CD4-positive, alpha-beta memory T cell (primary cell): ENCODE measurements at regions not wholly inside any gene's neighbourhood (a gene's known extent, or its start where the extent isn't known, plus 50 kb on each side); places are given as distances from the start of the nearest gene placed in this dataset.

Experiments used
- CTCF ChIA-PET: fragments of 350-600 bp; sonication (Branson Sonifier 250); formaldehyde crosslinking; loops from one replicate; lab custom pipeline; 2021; ENCODE audit warnings: inconsistent platforms; ENCODE audit not compliant: partially characterized antibody; lab: Charles Lee
- POLR2A ChIA-PET: fragments of 350-600 bp; sonication (Branson Sonifier 250); formaldehyde crosslinking; loops from one replicate; lab custom pipeline; 2021; ENCODE audit not compliant: partially characterized antibody; lab: Charles Lee
- DNase-seq, 5 donors: peaks; one replicate each; pipeline versions ENCODE4 v3.0.0 to v3.0.0-alpha.2; 2020 to 2022; ENCODE audit warnings: mixed read lengths in 1 of 5
- H3K27ac ChIP-seq: one replicate; pipeline ENCODE4 v1.7.0; 2013; ENCODE audit warnings: low read depth, low read length
- H3K27me3 ChIP-seq: 2 replicates; pipeline ENCODE4 v1.7.0; 2013; ENCODE audit warnings: mild to moderate bottlenecking, low read length, moderate library complexity; ENCODE audit not compliant: insufficient read depth
- H3K36me3 ChIP-seq: 2 replicates; pipeline ENCODE4 v1.7.0; 2013; ENCODE audit warnings: mild to moderate bottlenecking, low read length, moderate library complexity; ENCODE audit not compliant: insufficient read depth
- H3K4me1 ChIP-seq: 2 replicates; pipeline ENCODE4 v1.7.0; 2013; ENCODE audit warnings: mild to moderate bottlenecking, low read length, moderate library complexity; ENCODE audit not compliant: insufficient read depth
- H3K4me3 ChIP-seq, 2 donors: one replicate each; pipeline ENCODE4 v1.7.0; 2013; ENCODE audit warnings: low read length in 2 of 2, mild to moderate bottlenecking in 1 of 2
- H3K9me3 ChIP-seq, 2 donors: one replicate each; pipeline ENCODE4 v1.7.0; 2013; ENCODE audit warnings: low read length in 2 of 2, control low read depth in 1 of 2; ENCODE audit not compliant: control insufficient read depth in 1 of 2
- H3K27ac Mint-ChIP-seq, 7 donors: one replicate each; pipeline ENCODE4 v1.8.0; 2020 to 2021; ENCODE audit warnings: mixed read lengths in 7 of 7, mild to moderate bottlenecking in 6 of 7, inconsistent platforms in 3 of 7, moderate library complexity in 3 of 7
- H3K27me3 Mint-ChIP-seq, 2 donors: one replicate each; pipeline ENCODE4 v1.8.0; 2020 to 2021; ENCODE audit warnings: mixed read lengths in 2 of 2
- H3K36me3 Mint-ChIP-seq, 2 donors: one replicate each; pipeline ENCODE4 v1.8.0; 2020 to 2021; ENCODE audit warnings: mixed read lengths in 2 of 2, inconsistent platforms in 1 of 2, mild to moderate bottlenecking in 1 of 2
- H3K4me1 Mint-ChIP-seq, 4 donors: one replicate each; pipeline ENCODE4 v1.8.0; 2020 to 2021; ENCODE audit warnings: mixed read lengths in 4 of 4, mild to moderate bottlenecking in 1 of 4
- H3K4me3 Mint-ChIP-seq, 8 donors: one replicate each; pipeline ENCODE4 v1.8.0; 2020 to 2021; ENCODE audit warnings: mixed read lengths in 8 of 8, mild to moderate bottlenecking in 7 of 8, moderate library complexity in 6 of 8, inconsistent platforms in 3 of 8
- H3K9me3 Mint-ChIP-seq, 8 donors: one replicate each; pipeline ENCODE4 v1.8.0; 2020 to 2021; ENCODE audit warnings: mixed read lengths in 8 of 8, mild to moderate bottlenecking in 5 of 8, inconsistent platforms in 3 of 8, moderate library complexity in 1 of 8
- intact Hi-C: fragments of 100-400 bp; cut with micrococcal nuclease; formaldehyde crosslinking; loops from one replicate; pipeline ENCODE4 v1.15.1; 2023

DNA sequence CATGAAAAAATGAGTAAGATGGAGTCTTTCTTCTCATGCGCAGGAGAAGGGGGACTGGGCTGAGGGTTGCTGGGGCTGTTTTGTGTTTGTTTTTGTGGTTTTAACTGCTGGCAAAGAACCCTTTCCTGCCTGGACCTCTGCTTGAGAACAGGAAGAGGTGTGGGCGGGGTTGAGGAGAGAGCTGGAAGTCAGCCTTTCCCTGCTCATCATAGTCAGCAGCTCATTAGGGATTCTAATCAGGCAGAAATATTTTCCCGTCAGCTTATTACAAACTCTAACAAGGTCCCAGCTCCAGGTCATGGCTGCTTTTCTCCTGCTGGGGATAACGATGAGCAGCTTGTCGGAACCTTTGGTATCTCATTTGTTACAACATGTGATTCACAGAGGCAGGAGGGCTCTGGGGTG lies 185.0 kb upstream of the NRXN3 start:
- H3K27ac ChIP-seq, result no peak overlapping the region
- no peaks in the 10 kb centered on the region for H3K36me3 ChIP-seq
- Mint-ChIP-seq H3K27me3 (peaks cover 6 to 7% of the 10 kb centered on the region in 2 donors), H3K4me3 (no peak overlapping the region), H3K27ac (no peak overlapping the region), H3K36me3 (no peaks in the 10 kb centered on the region), H3K4me1 (peaks cover 0 to 9% (median under 1%) of the 10 kb centered on the region in 4 donors), H3K9me3 (no peaks in the 10 kb centered on the region)
- ChIA-PET POLR2A (no interaction called here), CTCF (no interaction called here)
- H3K27me3 ChIP-seq, result no peaks in the 10 kb centered on the region
- intact Hi-C loops, result no loop called here
- no peaks in the 10 kb centered on the region for H3K4me1 ChIP-seq
- DNase-seq, result no peak
- no peak overlapping the region for H3K4me3 ChIP-seq
- no peaks in the 10 kb centered on the region for H3K9me3 ChIP-seq

DNA sequence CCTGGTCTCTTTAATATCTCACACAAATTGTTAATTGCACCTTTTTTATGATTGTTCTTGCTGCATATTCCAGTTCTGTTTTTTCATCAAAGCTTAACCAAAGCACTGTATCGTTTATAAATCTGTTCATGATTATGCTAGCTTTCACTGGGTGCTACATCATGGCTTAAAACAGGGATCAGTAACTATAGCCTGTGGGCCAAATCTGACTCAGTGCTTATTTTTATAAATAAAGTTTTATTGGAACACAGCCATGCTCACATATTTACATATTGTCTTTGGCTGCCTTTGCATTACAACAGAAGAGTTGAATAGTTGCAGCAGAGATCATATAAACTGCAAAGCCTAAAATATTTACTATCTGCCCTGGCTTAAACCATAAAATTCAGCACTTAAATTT lies 183.4 kb upstream of the NRXN3 start:
- Mint-ChIP-seq H3K4me3 (no peak overlapping the region), H3K36me3 (no peaks in the 10 kb centered on the region), H3K9me3 (no peaks in the 10 kb centered on the region), H3K27ac (no peak overlapping the region), H3K27me3 (peaks cover 0 to 5% of the 10 kb centered on the region in 2 donors), H3K4me1 (no peaks in the 10 kb centered on the region)
- intact Hi-C loops, result no loop called here
- no peaks in the 10 kb centered on the region for H3K27me3 ChIP-seq
- no peaks in the 10 kb centered on the region for H3K9me3 ChIP-seq
- POLR2A ChIA-PET, result no interaction called here
- no peaks in the 10 kb centered on the region for H3K4me1 ChIP-seq
- H3K27ac ChIP-seq, result no peak overlapping the region
- H3K36me3 ChIP-seq, result no peaks in the 10 kb centered on the region
- CTCF ChIA-PET, result no interaction called here
- no peak for DNase-seq
- no peak overlapping the region for H3K4me3 ChIP-seq

DNA sequence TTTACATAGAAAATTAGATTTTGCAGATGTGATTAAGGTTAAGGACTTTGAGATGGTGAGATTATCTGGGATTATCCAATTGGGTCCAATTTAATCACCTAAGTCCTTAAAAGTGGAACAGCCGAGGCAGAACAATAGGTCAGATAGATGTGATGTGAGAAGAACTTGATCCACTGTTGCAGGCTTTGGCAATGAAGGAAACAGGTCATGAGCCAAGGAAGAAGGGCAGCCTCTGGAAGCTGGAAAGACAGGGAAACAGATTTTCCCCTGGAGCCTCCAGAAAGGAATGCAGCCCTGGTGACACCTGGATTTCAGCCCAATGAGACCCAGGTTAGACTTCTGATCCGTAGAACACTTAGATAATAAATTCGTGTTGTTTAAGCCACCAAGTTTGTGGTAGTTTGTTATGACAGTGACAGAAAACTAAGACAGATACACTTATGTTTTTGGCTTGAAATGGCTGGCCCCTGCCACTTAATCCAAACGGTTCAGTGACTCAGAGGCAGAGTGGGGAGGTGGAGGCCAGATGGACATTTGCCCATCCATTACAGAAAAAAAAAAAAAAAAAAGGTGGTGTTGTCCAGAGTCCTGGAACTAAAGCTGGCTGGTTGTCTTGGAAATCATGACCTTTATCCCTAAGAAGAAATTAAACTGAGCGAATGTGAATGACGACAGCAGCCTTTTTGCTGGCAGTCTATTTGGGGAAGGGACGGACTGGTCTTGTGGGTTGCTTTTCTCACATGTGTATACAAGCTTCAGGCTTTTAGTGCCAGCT lies 181.9 kb upstream of the NRXN3 start:
- H3K4me1 Mint-ChIP-seq, result no peaks in the 10 kb centered on the region
- peaks cover 0 to 5% of the 10 kb centered on the region in 2 donors for H3K27me3 Mint-ChIP-seq
- no peak overlapping the region for H3K4me3 Mint-ChIP-seq
- no peak for DNase-seq
- CTCF ChIA-PET, result no interaction called here
- Histone ChIP-seq H3K27ac (no peak overlapping the region), H3K27me3 (no peaks in the 10 kb centered on the region), H3K9me3 (no peaks in the 10 kb centered on the region), H3K4me3 (no peak overlapping the region), H3K4me1 (no peaks in the 10 kb centered on the region), H3K36me3 (no peaks in the 10 kb centered on the region)
- intact Hi-C loops, result no loop called here
- no peaks in the 10 kb centered on the region for H3K9me3 Mint-ChIP-seq
- POLR2A ChIA-PET, result no interaction called here
- no peaks in the 10 kb centered on the region for H3K36me3 Mint-ChIP-seq
- H3K27ac Mint-ChIP-seq, result no peak overlapping the region

DNA sequence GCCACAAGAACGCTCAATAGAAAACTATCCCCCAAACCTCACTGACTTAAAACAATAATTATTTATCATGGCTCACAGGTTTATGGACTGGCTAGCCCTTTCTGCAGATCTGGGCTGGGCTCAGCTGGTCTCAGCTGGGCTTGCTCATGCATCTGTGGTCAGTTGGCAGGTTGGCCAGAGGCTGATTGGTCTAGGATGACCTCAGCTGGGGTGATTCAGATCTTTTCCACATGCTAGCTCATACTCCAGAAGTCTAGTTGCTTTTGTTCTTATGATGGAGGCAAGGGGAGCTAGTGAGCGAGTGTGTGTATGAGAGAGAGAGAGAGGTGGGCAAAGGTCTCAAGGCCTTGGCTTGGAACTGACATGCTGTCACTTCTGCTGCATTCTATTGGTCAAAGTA lies 181.2 kb upstream of the NRXN3 start:
- H3K27ac Mint-ChIP-seq, result no peak overlapping the region
- Histone ChIP-seq H3K36me3 (no peaks in the 10 kb centered on the region), H3K27ac (no peak overlapping the region), H3K9me3 (no peaks in the 10 kb centered on the region), H3K27me3 (no peaks in the 10 kb centered on the region), H3K4me3 (no peak overlapping the region), H3K4me1 (no peaks in the 10 kb centered on the region)
- POLR2A ChIA-PET, result no interaction called here
- no peaks in the 10 kb centered on the region for H3K4me1 Mint-ChIP-seq
- H3K27me3 Mint-ChIP-seq, result peaks cover 0 to 5% of the 10 kb centered on the region in 2 donors
- no peaks in the 10 kb centered on the region for H3K9me3 Mint-ChIP-seq
- DNase-seq, result no peak
- intact Hi-C loops, result no loop called here
- H3K4me3 Mint-ChIP-seq, result no peak overlapping the region
- CTCF ChIA-PET, result no interaction called here
- H3K36me3 Mint-ChIP-seq, result no peaks in the 10 kb centered on the region

DNA sequence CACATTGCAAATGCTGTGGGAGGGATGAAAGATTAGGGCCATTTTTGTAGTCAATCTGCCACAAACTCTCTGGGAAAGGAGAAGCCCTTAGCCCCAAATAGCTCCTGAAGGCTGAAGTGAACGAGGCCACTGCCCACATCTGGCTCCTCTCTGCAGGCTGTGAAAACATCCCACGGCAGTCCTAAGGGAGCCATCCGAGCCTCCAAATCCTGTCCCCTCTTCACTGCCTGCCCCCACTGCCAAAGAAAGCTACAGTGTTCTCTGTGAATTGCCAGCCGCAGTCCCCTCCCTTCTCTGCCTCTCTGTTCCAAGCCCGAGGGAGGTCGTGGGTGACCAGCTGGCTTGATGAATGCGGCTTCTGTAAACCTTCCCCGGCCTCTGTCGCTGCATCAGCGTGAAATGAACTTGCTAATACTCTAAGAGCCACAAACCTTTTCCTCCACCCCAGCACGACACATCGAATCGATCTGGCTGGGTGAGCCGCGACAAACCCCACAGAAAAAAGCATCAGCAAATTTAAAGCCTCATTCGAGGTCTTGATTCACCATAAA lies 180.7 kb upstream of the NRXN3 start:
- POLR2A ChIA-PET, result no interaction called here
- H3K4me1 Mint-ChIP-seq, result no peaks in the 10 kb centered on the region
- H3K4me3 ChIP-seq, result no peak overlapping the region
- CTCF ChIA-PET, result no interaction called here
- no peak overlapping the region for H3K4me3 Mint-ChIP-seq
- H3K36me3 Mint-ChIP-seq, result no peaks in the 10 kb centered on the region
- H3K27me3 ChIP-seq, result no peaks in the 10 kb centered on the region
- no peak overlapping the region for H3K27ac ChIP-seq
- no peak overlapping the region for H3K27ac Mint-ChIP-seq
- H3K4me1 ChIP-seq, result no peaks in the 10 kb centered on the region
- peaks cover 0 to 5% of the 10 kb centered on the region in 2 donors for H3K27me3 Mint-ChIP-seq
- DNase-seq, result no peak
- intact Hi-C loops, result no loop called here
- peaks cover 0 to 3% (median 0%) of the 10 kb centered on the region in 8 donors for H3K9me3 Mint-ChIP-seq
- H3K36me3 ChIP-seq, result no peaks in the 10 kb centered on the region
- H3K9me3 ChIP-seq, result no peaks in the 10 kb centered on the region

DNA sequence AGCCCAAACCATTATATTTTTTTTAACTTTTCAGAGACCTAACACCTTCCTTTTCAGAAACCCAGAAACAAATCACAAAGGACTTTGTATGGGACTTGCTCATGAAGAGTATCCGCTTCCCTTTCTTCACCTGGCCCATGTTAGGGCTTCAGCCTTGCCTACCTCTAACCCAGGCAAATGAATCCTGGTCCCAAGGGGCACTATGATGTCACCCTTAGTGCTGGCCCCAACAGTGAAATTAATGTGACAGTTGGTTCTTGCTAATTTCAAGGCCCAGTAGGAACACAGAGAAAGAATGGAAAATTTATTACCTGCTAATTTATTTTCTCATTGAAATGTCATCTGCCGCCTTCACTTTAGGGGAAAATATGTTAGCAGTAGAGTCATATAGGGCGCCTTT lies 179.8 kb upstream of the NRXN3 start:
- CTCF ChIA-PET, result no interaction called here
- Histone ChIP-seq H3K36me3 (no peaks in the 10 kb centered on the region), H3K4me3 (no peak overlapping the region), H3K9me3 (no peaks in the 10 kb centered on the region), H3K4me1 (no peaks in the 10 kb centered on the region), H3K27me3 (no peaks in the 10 kb centered on the region), H3K27ac (no peak overlapping the region)
- Mint-ChIP-seq H3K27ac (no peak overlapping the region), H3K4me1 (no peaks in the 10 kb centered on the region), H3K9me3 (peaks cover 0 to 4% (median 0%) of the 10 kb centered on the region in 8 donors), H3K27me3 (peaks cover 0 to 5% of the 10 kb centered on the region in 2 donors), H3K4me3 (no peak overlapping the region), H3K36me3 (no peaks in the 10 kb centered on the region)
- no peak for DNase-seq
- POLR2A ChIA-PET, result no interaction called here
- intact Hi-C loops, result no loop called here

DNA sequence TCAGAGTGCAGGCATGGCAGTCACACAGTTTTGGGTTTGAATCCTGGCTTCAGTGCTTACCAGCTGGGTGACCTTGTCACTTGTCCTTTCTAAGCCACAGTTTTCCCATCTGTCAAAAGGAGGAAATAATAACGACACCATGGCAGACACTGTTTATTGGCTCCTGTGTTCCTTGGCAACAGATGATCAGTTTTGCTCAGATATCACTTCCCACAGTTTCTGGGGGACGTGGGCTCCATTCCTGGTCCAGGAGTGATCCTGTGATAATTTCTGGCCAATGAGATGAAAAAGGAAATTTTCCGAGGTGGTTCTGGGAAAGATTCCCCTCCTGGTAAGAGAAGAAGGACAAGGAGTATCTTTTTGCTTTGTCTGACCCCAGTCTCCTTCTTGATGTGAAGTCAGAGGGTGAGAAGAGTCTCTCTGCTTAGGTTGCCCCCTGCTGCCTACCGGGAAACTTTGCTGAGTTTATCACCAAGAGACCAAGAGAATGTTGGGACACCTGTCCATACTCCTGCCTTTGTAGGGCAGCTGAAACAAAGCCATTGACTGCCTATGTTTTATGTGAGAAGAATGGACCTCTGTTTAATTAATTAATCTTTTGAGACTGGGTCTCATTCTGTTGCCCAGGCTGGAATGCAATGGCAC lies 178.9 kb upstream of the NRXN3 start:
- DNase-seq, result no peak
- H3K9me3 Mint-ChIP-seq, result peaks cover 0 to 4% (median 0%) of the 10 kb centered on the region in 8 donors

More for the DNA sequence above, 178.9 kb upstream of the NRXN3 start:
- POLR2A ChIA-PET, result no interaction called here
- CTCF ChIA-PET, result no interaction called here
- Histone ChIP-seq H3K4me3 (no peak overlapping the region), H3K4me1 (no peaks in the 10 kb centered on the region), H3K27me3 (no peaks in the 10 kb centered on the region), H3K36me3 (no peaks in the 10 kb centered on the region), H3K27ac (no peak overlapping the region), H3K9me3 (no peaks in the 10 kb centered on the region)
- peaks cover 0 to 5% of the 10 kb centered on the region in 2 donors for H3K27me3 Mint-ChIP-seq
- no peak overlapping the region for H3K27ac Mint-ChIP-seq
- H3K36me3 Mint-ChIP-seq, result no peaks in the 10 kb centered on the region
- no peak overlapping the region for H3K4me3 Mint-ChIP-seq
- no peaks in the 10 kb centered on the region for H3K4me1 Mint-ChIP-seq
- intact Hi-C loops, result no loop called here
